GM23338 (cell line): ENCODE measurements at regions not wholly inside any gene's neighbourhood (a gene's known extent, or its start where the extent isn't known, plus 50 kb on each side); places are given as distances from the start of the nearest gene placed in this dataset.
A peak's percentile ranks its signal among the peaks of the same experiment; 100 is the strongest.

ENCODE experiments used
- ATAC-seq: fragments of 200-7000 bp; cut with Tn5 transposase; 3 replicates; pipeline ENCODE4 v1.9.1; 2020
- DNase-seq: peaks from one replicate; pipeline ENCODE4 v3.0.0-alpha.2; 2015; ENCODE audit warnings: low spot score
- H2AFZ ChIP-seq: fragments of 200-600 bp; sonication (generic); 2 replicates; pipeline ENCODE4 v1.8.0; 2016; ENCODE audit warnings: antibody characterized with exemption, mild to moderate bottlenecking, moderate library complexity
- H3F3A ChIP-seq: fragments of 200-600 bp; sonication (generic); replicated peaks from 2 replicates; pipeline ENCODE4 v1.8.0; 2017; ENCODE audit warnings: antibody characterized with exemption, mixed run types, low read depth
- H3K27ac ChIP-seq: fragments of 200-600 bp; sonication (generic); 2 replicates; pipeline ENCODE4 v1.6.1; 2016; ENCODE audit warnings: low read depth
- H3K27me3 ChIP-seq: fragments of 200-600 bp; sonication (generic); 2 replicates; pipeline ENCODE4 v1.8.0; 2016; ENCODE audit warnings: mild to moderate bottlenecking, mixed run types, moderate library complexity; ENCODE audit not compliant: insufficient read depth
- H3K36me3 ChIP-seq: fragments of 200-600 bp; sonication (generic); 2 replicates; pipeline ENCODE4 v1.8.0; 2016; ENCODE audit warnings: mild to moderate bottlenecking; ENCODE audit not compliant: insufficient read depth
- H3K4me1 ChIP-seq: fragments of 200-600 bp; sonication (generic); 2 replicates; pipeline ENCODE4 v1.8.0; 2016; ENCODE audit warnings: mild to moderate bottlenecking, moderate library complexity; ENCODE audit not compliant: insufficient read depth
- H3K4me2 ChIP-seq: fragments of 200-600 bp; sonication (generic); 2 replicates; pipeline ENCODE4 v1.7.1; 2017; ENCODE audit warnings: mixed run types
- H3K4me3 ChIP-seq: fragments of 200-600 bp; sonication (generic); 2 replicates; pipeline ENCODE4 v1.6.1; 2016; ENCODE audit warnings: mixed run types
- H3K79me2 ChIP-seq: fragments of 200-600 bp; sonication (generic); replicated peaks from 2 replicates; pipeline ENCODE4 v1.8.0; 2017; ENCODE audit warnings: mild to moderate bottlenecking; ENCODE audit not compliant: insufficient read depth
- H3K9me2 ChIP-seq: fragments of 200-600 bp; sonication (generic); 2 replicates; pipeline ENCODE4 v1.8.0; 2017; ENCODE audit not compliant: insufficient read depth
- H4K20me1 ChIP-seq: fragments of 200-600 bp; sonication (generic); replicated peaks from 2 replicates; pipeline ENCODE4 v1.8.0; 2017; ENCODE audit warnings: mild to moderate bottlenecking; ENCODE audit not compliant: insufficient read depth
- H3K27ac Mint-ChIP-seq: 2 replicates; pipeline ENCODE4 v1.8.0; 2020; ENCODE audit warnings: inconsistent platforms, mild to moderate bottlenecking, moderate library complexity, mixed read lengths
- H3K27me3 Mint-ChIP-seq: 3 replicates; pipeline ENCODE4 v1.8.0; 2022; ENCODE audit warnings: low read depth, mild to moderate bottlenecking, moderate library complexity, mixed read lengths, inconsistent platforms; ENCODE audit not compliant: insufficient read depth, poor library complexity
- H3K36me3 Mint-ChIP-seq: 3 replicates; pipeline ENCODE4 v1.8.0; 2021; ENCODE audit warnings: low read depth, mild to moderate bottlenecking, inconsistent platforms, moderate library complexity, mixed read lengths
- H3K4me1 Mint-ChIP-seq: 3 replicates; pipeline ENCODE4 v1.8.0; 2020; ENCODE audit warnings: mild to moderate bottlenecking, inconsistent platforms, mixed read lengths
- H3K4me3 Mint-ChIP-seq: 3 replicates; pipeline ENCODE4 v1.8.0; 2021; ENCODE audit warnings: moderate library complexity, mild to moderate bottlenecking, inconsistent platforms, mixed read lengths
- H3K9me3 Mint-ChIP-seq: 3 replicates; pipeline ENCODE4 v1.8.0; 2020; ENCODE audit warnings: moderate library complexity, mild to moderate bottlenecking, inconsistent platforms, mixed read lengths
- CREB1 ChIP-seq: fragments of 250-450 bp; sonication (Bioruptor Pico); IDR thresholded peaks from 2 replicates; pipeline ENCODE4 v1.5.0; 2020; ENCODE audit warnings: low read depth, mild to moderate bottlenecking, moderate library complexity
- ETS1 ChIP-seq: IDR thresholded peaks from 2 replicates; pipeline ENCODE4 v1.6.1; 2016; ENCODE audit warnings: antibody characterized with exemption
- EZH2 ChIP-seq: fragments of 200-600 bp; sonication (generic); IDR thresholded peaks from one replicate; pipeline ENCODE4 v1.8.0; 2017; ENCODE audit warnings: antibody characterized with exemption, mild to moderate bottlenecking, low read depth; ENCODE audit not compliant: unreplicated experiment
- EZH2phosphoT487 ChIP-seq: fragments of 200-600 bp; sonication (generic); IDR thresholded peaks from one replicate; pipeline ENCODE4 v1.8.1; 2018; ENCODE audit warnings: antibody characterized with exemption; ENCODE audit not compliant: unreplicated experiment
- JUNB ChIP-seq: IDR thresholded peaks from one replicate; pipeline ENCODE4 v1.6.1; 2016; ENCODE audit warnings: antibody characterized with exemption; ENCODE audit not compliant: unreplicated experiment
- NANOG ChIP-seq: IDR thresholded peaks from 2 replicates; pipeline ENCODE4 v1.6.1; 2016; ENCODE audit warnings: antibody characterized with exemption, borderline replicate concordance
- POLR2AphosphoS5 ChIP-seq: IDR thresholded peaks from 2 replicates; pipeline ENCODE4 v1.6.1; 2016; ENCODE audit warnings: antibody characterized with exemption, low read depth
- REST ChIP-seq: IDR thresholded peaks from one replicate; pipeline ENCODE4 v1.6.1; 2018; ENCODE audit warnings: antibody characterized with exemption; ENCODE audit not compliant: unreplicated experiment
- STAT1 ChIP-seq: IDR thresholded peaks from one replicate; pipeline ENCODE4 v1.6.1; 2016; ENCODE audit warnings: antibody characterized with exemption; ENCODE audit not compliant: unreplicated experiment
- ZNF114 ChIP-seq: fragments of 250-450 bp; sonication (Bioruptor Pico); IDR thresholded peaks from 2 replicates; pipeline ENCODE4 v1.5.0; 2020; ENCODE audit warnings: mild to moderate bottlenecking, moderate library complexity
- ZNF331 ChIP-seq: fragments of 250-450 bp; sonication (Bioruptor Pico); IDR thresholded peaks from 2 replicates; pipeline ENCODE4 v1.5.0; 2020; ENCODE audit warnings: low read depth, mild to moderate bottlenecking, moderate library complexity
- ZNF462 ChIP-seq: fragments of 250-450 bp; sonication (Bioruptor Pico); IDR thresholded peaks from 2 replicates; pipeline ENCODE4 v1.5.0; 2020; ENCODE audit warnings: mild to moderate bottlenecking, moderate library complexity
- TF ChIP-seq, protein P1 (sequence below), 2 experiments: fragments of 200-600 bp in 1 of 2; sonication (generic) in 1 of 2; conservative IDR thresholded peaks; 2 replicates each; pipeline versions ENCODE4 v1.5.1 to v1.6.1; 2016 to 2017; ENCODE audit warnings: antibody characterized with exemption in 2 of 2, low read depth in 2 of 2, mild to moderate bottlenecking in 2 of 2, moderate library complexity in 1 of 2

- peaks cover 2% of the 10 kb centered on the region; the same call in 1 of the 2 replicates for H3K9me2 ChIP-seq
- H3K4me3 ChIP-seq, result no peak overlapping the region
- Mint-ChIP-seq H3K27ac (no peak overlapping the region), H3K27me3 (peaks cover 2% of the 10 kb centered on the region), H3K36me3 (no peaks in the 10 kb centered on the region), H3K4me1 (peaks cover 28% of the 10 kb centered on the region), H3K4me3 (no peak overlapping the region), H3K9me3 (peaks cover 3% of the 10 kb centered on the region; the same call in 2 of the 3 replicates)
- no peaks in the 10 kb centered on the region for H3K36me3 ChIP-seq
- no peaks in the 10 kb centered on the region for H3K27me3 ChIP-seq
- no peak overlapping the region for H3K27ac ChIP-seq
- H4K20me1 ChIP-seq, result no peaks in the 10 kb centered on the region
- H3F3A ChIP-seq, result no peaks in the 10 kb centered on the region
- H3K4me1 ChIP-seq, result peaks cover 9% of the 10 kb centered on the region; the same call in 1 of the 2 replicates
- no peaks in the 10 kb centered on the region for H3K79me2 ChIP-seq
- DNase-seq, result peak; percentile 48
- H2AFZ ChIP-seq, result peak overlapping the region; percentile 92
- H3K4me2 ChIP-seq, result no peak overlapping the region
- ATAC-seq, result peak; percentile 83
- TF ChIP-seq ETS1 (no peak), ZNF331 (CRISPR knock-in tag) (no peak), STAT1 (no peak), REST (no peak), NANOG (no peak), POLR2AphosphoS5 (no peak), ZNF462 (no peak), CREB1 (no peak), EZH2 (no peak), ZNF114 (CRISPR knock-in tag) (no peak), JUNB (no peak), EZH2phosphoT487 (no peak)
- TF ChIP-seq, protein P1, sequence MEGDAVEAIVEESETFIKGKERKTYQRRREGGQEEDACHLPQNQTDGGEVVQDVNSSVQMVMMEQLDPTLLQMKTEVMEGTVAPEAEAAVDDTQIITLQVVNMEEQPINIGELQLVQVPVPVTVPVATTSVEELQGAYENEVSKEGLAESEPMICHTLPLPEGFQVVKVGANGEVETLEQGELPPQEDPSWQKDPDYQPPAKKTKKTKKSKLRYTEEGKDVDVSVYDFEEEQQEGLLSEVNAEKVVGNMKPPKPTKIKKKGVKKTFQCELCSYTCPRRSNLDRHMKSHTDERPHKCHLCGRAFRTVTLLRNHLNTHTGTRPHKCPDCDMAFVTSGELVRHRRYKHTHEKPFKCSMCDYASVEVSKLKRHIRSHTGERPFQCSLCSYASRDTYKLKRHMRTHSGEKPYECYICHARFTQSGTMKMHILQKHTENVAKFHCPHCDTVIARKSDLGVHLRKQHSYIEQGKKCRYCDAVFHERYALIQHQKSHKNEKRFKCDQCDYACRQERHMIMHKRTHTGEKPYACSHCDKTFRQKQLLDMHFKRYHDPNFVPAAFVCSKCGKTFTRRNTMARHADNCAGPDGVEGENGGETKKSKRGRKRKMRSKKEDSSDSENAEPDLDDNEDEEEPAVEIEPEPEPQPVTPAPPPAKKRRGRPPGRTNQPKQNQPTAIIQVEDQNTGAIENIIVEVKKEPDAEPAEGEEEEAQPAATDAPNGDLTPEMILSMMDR (conservative IDR thresholded peaks at IDR 0.05; ENCODE audit: low read depth in 2 of 2), result no peak
Observed at GRCh38 chr6:79812195-79812594, 135.2 kb downstream of the ELOVL4 start.
